Prostate gland (tissue), 2 donors: ENCODE measurements at regions not wholly inside any gene's neighbourhood (a gene's known extent, or its start where the extent isn't known, plus 50 kb on each side); places are given as distances from the start of the nearest gene placed in this dataset.

Experiments used
- DNase-seq: peaks from one replicate; pipeline ENCODE4 v3.0.0-alpha.2; 2019; ENCODE audit warnings: low spot score
- H3K27ac ChIP-seq, 2 donors: fragments of 200-600 bp; sonication (generic); 2 replicates each; pipeline ENCODE4 v1.5.1; 2017 to 2019
- H3K27me3 ChIP-seq: fragments of 200-600 bp; sonication (generic); replicated peaks from 2 replicates; pipeline ENCODE4 v1.5.1; 2019; ENCODE audit not compliant: insufficient read depth
- H3K36me3 ChIP-seq, 2 donors: fragments of 200-600 bp; sonication (generic); 1 replicate in 1 of 2; 2 replicates in 1 of 2; pipeline versions ENCODE4 v1.5.1 to v1.8.1; 2017 to 2019
- H3K4me1 ChIP-seq: fragments of 200-600 bp; sonication (generic); replicated peaks from 2 replicates; pipeline ENCODE4 v1.5.1; 2019
- H3K4me3 ChIP-seq, 2 donors: fragments of 200-600 bp; sonication (generic); 2 replicates each; pipeline ENCODE4 v1.5.1; 2017 to 2019
- H3K9me3 ChIP-seq: fragments of 200-600 bp; sonication (generic); 2 replicates; pipeline ENCODE4 v1.5.1; 2017
- POLR2A ChIP-seq: fragments of 450-650 bp; IDR thresholded peaks from one replicate; pipeline ENCODE4 v1.6.1; 2016; ENCODE audit warnings: antibody characterized with exemption, mild to moderate bottlenecking
- POLR2AphosphoS5 ChIP-seq: sonication (generic); formaldehyde crosslinking; IDR thresholded peaks from one replicate; pipeline ENCODE4 v1.6.1; 2017; ENCODE audit warnings: antibody characterized with exemption
- WGBS: methylation state at CpG from one replicate; pipeline ENCODE4 v1.1.5; 2018; 5-methylcytosine and 5-hydroxymethylcytosine counted together
- intact Hi-C: fragments of 100-400 bp; cut with DNase I; formaldehyde crosslinking; loops from one replicate; pipeline ENCODE4 v1.14.2; 2022
- TF ChIP-seq, protein P1 (sequence below), 4 experiments: fragments of 200-600 bp in 2 of 4; fragments of 450-650 bp in 2 of 4; sonication (generic) in 2 of 4; IDR thresholded peaks; 1 replicate in 3 of 4; 2 replicates in 1 of 4; pipeline ENCODE4 v1.5.1; 2016 to 2019; ENCODE audit warnings: antibody characterized with exemption in 4 of 4, mild to moderate bottlenecking in 2 of 4, moderate library complexity in 2 of 4

DNA sequence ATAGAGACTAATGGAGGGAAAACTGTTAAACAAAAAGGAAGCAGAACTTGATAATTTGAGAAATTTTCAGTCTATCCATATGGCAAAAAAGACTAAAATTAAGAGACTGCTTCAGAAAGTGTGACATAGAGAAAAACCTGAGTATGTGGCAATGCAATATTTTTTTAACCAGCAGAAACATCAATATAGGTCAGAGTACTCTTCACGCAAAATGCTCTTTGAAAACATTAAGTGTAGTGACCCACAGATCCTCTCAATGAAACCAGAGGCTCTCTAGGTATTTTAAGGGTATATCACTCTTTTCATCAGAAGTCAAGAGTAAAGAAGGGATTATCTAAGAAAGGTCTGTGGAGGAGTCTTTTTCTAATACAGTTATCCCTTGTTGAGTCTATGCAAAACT lies 1394.8 kb downstream of the DSC3 start:
- H3K9me3 ChIP-seq, result no peaks in the 10 kb centered on the region
- no peak overlapping the region for H3K4me3 ChIP-seq
- H3K36me3 ChIP-seq, result no peaks in the 10 kb centered on the region
- H3K4me1 ChIP-seq, result no peaks in the 10 kb centered on the region
- intact Hi-C loops, result no loop called here
- no peak for DNase-seq
- H3K27ac ChIP-seq, result no peak overlapping the region
- 93% methylated on average over 1 of the region's 1 CpG for WGBS
- H3K27me3 ChIP-seq, result no peaks in the 10 kb centered on the region
- TF ChIP-seq POLR2AphosphoS5 (no peak), POLR2A (no peak)
- TF ChIP-seq, protein P1, sequence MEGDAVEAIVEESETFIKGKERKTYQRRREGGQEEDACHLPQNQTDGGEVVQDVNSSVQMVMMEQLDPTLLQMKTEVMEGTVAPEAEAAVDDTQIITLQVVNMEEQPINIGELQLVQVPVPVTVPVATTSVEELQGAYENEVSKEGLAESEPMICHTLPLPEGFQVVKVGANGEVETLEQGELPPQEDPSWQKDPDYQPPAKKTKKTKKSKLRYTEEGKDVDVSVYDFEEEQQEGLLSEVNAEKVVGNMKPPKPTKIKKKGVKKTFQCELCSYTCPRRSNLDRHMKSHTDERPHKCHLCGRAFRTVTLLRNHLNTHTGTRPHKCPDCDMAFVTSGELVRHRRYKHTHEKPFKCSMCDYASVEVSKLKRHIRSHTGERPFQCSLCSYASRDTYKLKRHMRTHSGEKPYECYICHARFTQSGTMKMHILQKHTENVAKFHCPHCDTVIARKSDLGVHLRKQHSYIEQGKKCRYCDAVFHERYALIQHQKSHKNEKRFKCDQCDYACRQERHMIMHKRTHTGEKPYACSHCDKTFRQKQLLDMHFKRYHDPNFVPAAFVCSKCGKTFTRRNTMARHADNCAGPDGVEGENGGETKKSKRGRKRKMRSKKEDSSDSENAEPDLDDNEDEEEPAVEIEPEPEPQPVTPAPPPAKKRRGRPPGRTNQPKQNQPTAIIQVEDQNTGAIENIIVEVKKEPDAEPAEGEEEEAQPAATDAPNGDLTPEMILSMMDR (IDR thresholded peaks at IDR 0.05), result no peak

DNA sequence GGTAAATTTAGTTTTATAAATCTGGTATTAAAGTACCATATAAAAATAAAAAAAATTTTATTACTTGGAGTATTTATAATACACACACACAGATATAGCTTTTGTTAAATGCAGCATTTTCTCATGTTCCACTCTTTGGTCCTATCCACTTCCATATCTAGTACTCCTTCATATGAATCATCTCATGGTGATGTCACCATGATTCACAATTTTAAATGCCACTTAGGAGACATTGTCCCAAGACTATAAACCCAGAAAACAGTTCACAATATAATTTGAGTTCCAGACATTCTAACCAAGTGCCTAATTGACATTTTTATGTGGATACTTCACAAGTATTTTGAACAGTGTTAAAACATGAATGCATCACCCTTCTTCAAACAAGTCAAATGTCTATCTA lies 1398.3 kb downstream of the DSC3 start:
- TF ChIP-seq POLR2A, result no peak
- TF ChIP-seq, protein P1 (IDR thresholded peaks at IDR 0.05), result no peak
- no peak for TF ChIP-seq POLR2AphosphoS5
- intact Hi-C loops, result no loop called here
- H3K27me3 ChIP-seq, result no peaks in the 10 kb centered on the region

DNA sequence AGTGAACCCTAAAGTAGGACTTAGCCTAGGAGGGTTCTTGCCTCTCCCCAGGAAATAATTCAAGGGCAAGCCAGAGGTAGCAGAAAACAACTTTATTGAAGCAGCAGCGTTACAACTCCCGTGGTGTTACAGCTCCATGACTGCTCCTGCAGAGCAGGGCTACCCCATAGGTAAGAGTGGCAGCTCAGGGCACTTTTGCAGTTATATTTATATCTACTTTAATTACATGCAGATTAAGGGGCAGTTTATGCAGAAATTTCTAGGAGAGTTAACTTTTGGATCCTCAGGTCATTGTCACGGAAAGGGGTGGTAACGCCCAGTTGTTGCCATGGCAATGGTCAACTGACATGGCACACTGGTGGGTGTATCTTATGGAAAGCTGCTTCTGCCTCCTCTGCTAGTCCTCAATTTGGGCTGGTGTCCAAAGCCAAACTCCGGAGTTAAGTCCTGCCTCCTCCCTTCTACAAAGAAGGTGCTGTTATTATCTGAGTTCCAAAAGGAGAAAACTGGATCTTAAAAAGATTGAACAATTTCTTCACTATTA lies 1413.0 kb downstream of the DSC3 start:
- H3K36me3 ChIP-seq, result no peaks in the 10 kb centered on the region
- intact Hi-C loops, result no loop called here
- H3K27me3 ChIP-seq, result no peaks in the 10 kb centered on the region
- H3K27ac ChIP-seq, result no peak overlapping the region
- H3K4me3 ChIP-seq, result no peak overlapping the region
- TF ChIP-seq POLR2AphosphoS5 (no peak), POLR2A (no peak)
- TF ChIP-seq, protein P1 (IDR thresholded peaks at IDR 0.05), result no peak
- no peak for DNase-seq
- no peaks in the 10 kb centered on the region for H3K4me1 ChIP-seq
- H3K9me3 ChIP-seq, result no peaks in the 10 kb centered on the region
- 64% methylated on average over 5 of the region's 5 CpGs for WGBS

More for the DNA sequence above, 1398.3 kb downstream of the DSC3 start:
- DNase-seq, result no peak
- Histone ChIP-seq H3K4me1 (no peaks in the 10 kb centered on the region), H3K9me3 (no peaks in the 10 kb centered on the region), H3K27ac (no peak overlapping the region), H3K4me3 (no peak overlapping the region), H3K36me3 (no peaks in the 10 kb centered on the region)

DNA sequence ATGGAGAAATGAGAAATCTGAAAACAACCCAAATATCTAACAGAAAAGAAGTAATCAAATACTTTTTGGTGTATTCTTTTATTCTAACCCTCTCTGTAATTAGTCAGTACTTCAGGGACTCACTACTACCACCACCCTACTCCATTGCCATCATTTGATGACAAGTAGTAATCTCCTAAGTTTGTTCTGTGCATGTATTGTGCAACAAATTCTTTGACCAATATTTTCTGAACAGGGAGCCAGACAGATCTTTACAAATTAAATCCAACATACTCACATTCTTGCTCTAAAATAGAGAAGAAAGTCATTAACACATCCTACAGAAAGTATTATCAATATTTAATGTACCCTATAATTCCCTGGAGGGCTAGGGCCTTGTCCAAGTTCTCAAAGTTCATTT lies 1416.4 kb downstream of the DSC3 start:
- Histone ChIP-seq H3K27ac (no peak overlapping the region), H3K9me3 (no peaks in the 10 kb centered on the region), H3K36me3 (no peaks in the 10 kb centered on the region), H3K4me1 (no peaks in the 10 kb centered on the region), H3K4me3 (no peak overlapping the region), H3K27me3 (no peaks in the 10 kb centered on the region)
- TF ChIP-seq POLR2A, result no peak
- TF ChIP-seq, protein P1 (IDR thresholded peaks at IDR 0.05), result no peak
- TF ChIP-seq POLR2AphosphoS5, result no peak
- intact Hi-C loops, result no loop called here
- no peak for DNase-seq

DNA sequence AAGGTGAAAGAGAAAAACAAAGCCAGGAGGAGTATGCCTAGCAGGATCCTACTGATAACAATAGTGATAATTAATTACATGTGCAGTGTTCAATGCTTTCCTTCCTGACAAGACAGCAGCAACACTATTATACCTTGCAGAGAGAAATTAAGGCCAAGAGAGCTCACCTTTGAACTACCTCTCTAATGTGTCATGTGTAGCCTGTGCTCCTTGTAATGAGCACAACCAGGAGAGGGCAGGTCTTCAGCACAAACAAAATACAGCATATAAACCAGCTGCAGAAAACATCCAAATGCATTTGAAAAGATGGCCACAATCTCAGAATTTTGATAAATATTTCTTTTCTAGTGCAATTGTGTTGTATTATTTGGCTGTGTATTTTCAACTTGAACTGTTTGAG lies 1425.7 kb downstream of the DSC3 start:
- no peak overlapping the region for H3K27ac ChIP-seq
- H3K9me3 ChIP-seq, result no peaks in the 10 kb centered on the region
- no peaks in the 10 kb centered on the region for H3K36me3 ChIP-seq
- TF ChIP-seq, protein P1 (IDR thresholded peaks at IDR 0.05), result no peak
- TF ChIP-seq POLR2AphosphoS5 (no peak), POLR2A (no peak)
- no peaks in the 10 kb centered on the region for H3K4me1 ChIP-seq
- no peaks in the 10 kb centered on the region for H3K27me3 ChIP-seq
- intact Hi-C loops, result no loop called here
- DNase-seq, result no peak
- no peak overlapping the region for H3K4me3 ChIP-seq
